K562 (cell line): ENCODE measurements at regions not wholly inside any gene's neighbourhood (a gene's known extent, or its start where the extent isn't known, plus 50 kb on each side); places are given as distances from the start of the nearest gene placed in this dataset.

Experiments used
- KLF1 ChIP-seq: fragments of 450-650 bp; IDR thresholded peaks from 2 replicates; pipeline ENCODE4 v1.6.1; 2016; ENCODE audit warnings: missing genetic modification characterization, missing compliant biosample characterization
- MTF1 ChIP-seq: fragments of 250-450 bp; sonication (Bioruptor Pico); IDR thresholded peaks from 2 replicates; pipeline ENCODE4 v1.9.0; 2021; ENCODE audit warnings: moderate library complexity, mild to moderate bottlenecking, inconsistent platforms, borderline replicate concordance
- NR3C1 ChIP-seq: sonication (generic); formaldehyde crosslinking; IDR thresholded peaks from 2 replicates; pipeline ENCODE4 v1.8.1; 2022; ENCODE audit warnings: missing genetic modification reagents
- RBM17 ChIP-seq: fragments of 200-400 bp; formaldehyde crosslinking; IDR thresholded peaks from 2 replicates; pipeline ENCODE4 v1.6.1; 2017; ENCODE audit warnings: low read depth, mild to moderate bottlenecking, low read length, borderline replicate concordance
- RBM22 ChIP-seq: fragments of 200-400 bp; formaldehyde crosslinking; IDR thresholded peaks from 2 replicates; pipeline ENCODE4 v1.6.1; 2018; ENCODE audit warnings: low read length, low read depth; ENCODE audit not compliant: poor library complexity, severe bottlenecking
- SAFB ChIP-seq: fragments of 200-400 bp; formaldehyde crosslinking; IDR thresholded peaks from 2 replicates; pipeline ENCODE4 v1.6.1; 2017; ENCODE audit warnings: low read depth, low read length, borderline replicate concordance
- TCF7L2 ChIP-seq: fragments of 150-350 bp; IDR thresholded peaks from 2 replicates; pipeline ENCODE4 v1.6.1; 2016; ENCODE audit warnings: low read depth, mild to moderate bottlenecking, low read length, moderate library complexity
- ZNF561 ChIP-seq: fragments of 450-650 bp; formaldehyde crosslinking; conservative IDR thresholded peaks from 2 replicates; pipeline ENCODE4 v1.4.0; 2020; ENCODE audit warnings: mild to moderate bottlenecking, moderate library complexity
- ZZZ3 ChIP-seq: fragments of 450-650 bp; IDR thresholded peaks from 2 replicates; pipeline ENCODE4 v1.6.1; 2016; ENCODE audit warnings: antibody characterized with exemption, mild to moderate bottlenecking, moderate library complexity
- TF ChIP-seq, protein P1 (sequence below), 3 experiments: IDR thresholded peaks in 2 of 3; conservative IDR thresholded peaks in 1 of 3; 2 replicates each; pipeline ENCODE4 v1.5.1; 2011 to 2012; ENCODE audit warnings: low read length in 3 of 3, mild to moderate bottlenecking in 3 of 3, control low read depth in 2 of 3, improper control_type of control experiment in 1 of 3, inconsistent platforms in 1 of 3, low read depth in 1 of 3, mixed read lengths in 1 of 3, moderate library complexity in 1 of 3; ENCODE audit not compliant: insufficient read depth in 2 of 3
- TF ChIP-seq, protein P2 (sequence below): fragments of 250-450 bp; sonication (Bioruptor Pico); IDR thresholded peaks from 2 replicates; pipeline ENCODE4 v1.5.0; 2022; ENCODE audit warnings: mild to moderate bottlenecking

DNA sequence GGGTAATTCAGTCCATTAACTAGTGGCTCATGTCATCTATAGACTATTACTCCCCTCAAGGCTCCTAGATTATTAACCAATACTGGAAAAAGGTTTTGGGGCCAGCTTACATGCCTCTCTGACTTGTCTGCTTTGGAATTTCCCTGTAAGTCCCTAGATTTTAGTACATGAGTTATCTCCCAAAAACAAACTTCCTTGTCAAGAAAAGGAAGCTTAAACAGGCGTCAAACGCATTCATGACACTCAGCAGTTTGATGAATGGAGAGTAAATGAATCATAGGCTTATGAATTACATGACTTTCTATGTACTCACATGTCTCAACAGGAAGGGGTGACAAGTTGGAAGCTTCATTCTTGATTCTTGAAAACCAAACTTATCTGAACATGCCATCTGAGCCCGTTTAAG, 70.8 kb downstream of the BLID start:
- TF ChIP-seq, protein P1, sequence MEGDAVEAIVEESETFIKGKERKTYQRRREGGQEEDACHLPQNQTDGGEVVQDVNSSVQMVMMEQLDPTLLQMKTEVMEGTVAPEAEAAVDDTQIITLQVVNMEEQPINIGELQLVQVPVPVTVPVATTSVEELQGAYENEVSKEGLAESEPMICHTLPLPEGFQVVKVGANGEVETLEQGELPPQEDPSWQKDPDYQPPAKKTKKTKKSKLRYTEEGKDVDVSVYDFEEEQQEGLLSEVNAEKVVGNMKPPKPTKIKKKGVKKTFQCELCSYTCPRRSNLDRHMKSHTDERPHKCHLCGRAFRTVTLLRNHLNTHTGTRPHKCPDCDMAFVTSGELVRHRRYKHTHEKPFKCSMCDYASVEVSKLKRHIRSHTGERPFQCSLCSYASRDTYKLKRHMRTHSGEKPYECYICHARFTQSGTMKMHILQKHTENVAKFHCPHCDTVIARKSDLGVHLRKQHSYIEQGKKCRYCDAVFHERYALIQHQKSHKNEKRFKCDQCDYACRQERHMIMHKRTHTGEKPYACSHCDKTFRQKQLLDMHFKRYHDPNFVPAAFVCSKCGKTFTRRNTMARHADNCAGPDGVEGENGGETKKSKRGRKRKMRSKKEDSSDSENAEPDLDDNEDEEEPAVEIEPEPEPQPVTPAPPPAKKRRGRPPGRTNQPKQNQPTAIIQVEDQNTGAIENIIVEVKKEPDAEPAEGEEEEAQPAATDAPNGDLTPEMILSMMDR (IDR thresholded peaks at IDR 0.05 in 2 of 3, conservative IDR thresholded peaks at IDR 0.05 in 1 of 3; ENCODE audit: insufficient read depth in 2 of 3, low read depth in 1 of 3, low read length in 3 of 3): no peak
- TF ChIP-seq, protein P2, sequence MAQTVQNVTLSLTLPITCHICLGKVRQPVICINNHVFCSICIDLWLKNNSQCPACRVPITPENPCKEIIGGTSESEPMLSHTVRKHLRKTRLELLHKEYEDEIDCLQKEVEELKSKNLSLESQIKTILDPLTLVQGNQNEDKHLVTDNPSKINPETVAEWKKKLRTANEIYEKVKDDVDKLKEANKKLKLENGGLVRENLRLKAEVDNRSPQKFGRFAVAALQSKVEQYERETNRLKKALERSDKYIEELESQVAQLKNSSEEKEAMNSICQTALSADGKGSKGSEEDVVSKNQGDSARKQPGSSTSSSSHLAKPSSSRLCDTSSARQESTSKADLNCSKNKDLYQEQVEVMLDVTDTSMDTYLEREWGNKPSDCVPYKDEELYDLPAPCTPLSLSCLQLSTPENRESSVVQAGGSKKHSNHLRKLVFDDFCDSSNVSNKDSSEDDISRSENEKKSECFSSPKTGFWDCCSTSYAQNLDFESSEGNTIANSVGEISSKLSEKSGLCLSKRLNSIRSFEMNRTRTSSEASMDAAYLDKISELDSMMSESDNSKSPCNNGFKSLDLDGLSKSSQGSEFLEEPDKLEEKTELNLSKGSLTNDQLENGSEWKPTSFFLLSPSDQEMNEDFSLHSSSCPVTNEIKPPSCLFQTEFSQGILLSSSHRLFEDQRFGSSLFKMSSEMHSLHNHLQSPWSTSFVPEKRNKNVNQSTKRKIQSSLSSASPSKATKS (CRISPR knock-in tag): no peak
- TF ChIP-seq RBM22 (no peak), MTF1 (CRISPR knock-in tag) (no peak), RBM17 (no peak), TCF7L2 (no peak), ZNF561 (CRISPR knock-in tag) (no peak), SAFB (no peak), ZZZ3 (no peak), KLF1 (tag) (no peak), NR3C1 (no peak)
